Middle frontal gyrus (tissue), 1 donor: ENCODE measurements at regions not wholly inside any gene's neighbourhood (a gene's known extent, or its start where the extent isn't known, plus 50 kb on each side); places are given as distances from the start of the nearest gene placed in this dataset.
"Not testable (repeated sequence)": the region's sequence is repeated elsewhere in the genome, so short reads cannot be mapped to it uniquely, and the experiment has no call there.

Experiments used
- DNase-seq: peaks from one replicate; pipeline ENCODE4 v3.0.0-alpha.2; 2015; ENCODE audit warnings: low spot score; ENCODE audit errors: extremely low spot score

DNA sequence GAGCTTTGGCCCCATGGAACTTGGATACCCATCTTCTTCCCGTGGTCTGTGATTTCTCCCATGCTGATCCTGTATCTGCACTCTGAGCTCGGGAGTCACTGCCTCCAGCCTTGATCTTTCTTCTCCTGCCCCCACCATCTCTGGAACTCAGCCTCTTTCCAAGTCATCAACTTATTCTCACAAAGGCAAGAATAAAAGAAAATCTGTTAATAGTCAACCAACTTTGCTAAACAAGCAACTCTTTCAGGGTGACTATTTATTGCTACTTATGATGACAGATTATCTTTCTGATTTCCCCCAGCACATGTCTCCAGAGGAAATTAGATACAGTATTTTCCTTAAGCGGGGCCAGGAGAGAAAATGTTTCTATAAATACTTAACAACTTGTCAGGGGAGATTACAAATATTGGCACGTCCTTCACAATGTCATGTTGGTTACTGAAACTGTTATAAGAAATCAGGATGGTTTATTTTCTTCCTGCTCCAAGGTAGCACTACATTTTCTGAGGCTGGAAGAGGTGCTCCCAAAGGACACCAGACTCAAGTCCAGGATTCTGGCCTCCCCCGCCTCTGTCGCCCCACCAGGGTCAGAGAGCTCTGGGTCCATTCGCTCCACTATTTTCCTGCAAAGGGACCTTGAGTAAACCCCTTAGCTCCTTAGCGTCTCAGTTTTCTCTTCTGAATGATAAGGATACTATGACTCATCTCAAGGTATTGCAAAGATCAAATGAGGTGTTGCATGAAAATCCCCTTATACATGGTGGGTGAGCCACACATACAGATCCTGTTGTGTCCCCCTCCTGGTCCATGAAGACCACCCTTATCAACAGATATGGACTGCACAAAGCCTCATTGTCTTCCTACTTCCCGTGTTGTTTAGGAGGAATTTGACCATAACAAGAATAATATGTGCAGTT is 205.2 kb upstream of the WSCD1 start:
- no peak for DNase-seq

GRCh38 chr17:5866978-5867377 is 203.2 kb upstream of the WSCD1 start:
- DNase-seq: no peak

DNA sequence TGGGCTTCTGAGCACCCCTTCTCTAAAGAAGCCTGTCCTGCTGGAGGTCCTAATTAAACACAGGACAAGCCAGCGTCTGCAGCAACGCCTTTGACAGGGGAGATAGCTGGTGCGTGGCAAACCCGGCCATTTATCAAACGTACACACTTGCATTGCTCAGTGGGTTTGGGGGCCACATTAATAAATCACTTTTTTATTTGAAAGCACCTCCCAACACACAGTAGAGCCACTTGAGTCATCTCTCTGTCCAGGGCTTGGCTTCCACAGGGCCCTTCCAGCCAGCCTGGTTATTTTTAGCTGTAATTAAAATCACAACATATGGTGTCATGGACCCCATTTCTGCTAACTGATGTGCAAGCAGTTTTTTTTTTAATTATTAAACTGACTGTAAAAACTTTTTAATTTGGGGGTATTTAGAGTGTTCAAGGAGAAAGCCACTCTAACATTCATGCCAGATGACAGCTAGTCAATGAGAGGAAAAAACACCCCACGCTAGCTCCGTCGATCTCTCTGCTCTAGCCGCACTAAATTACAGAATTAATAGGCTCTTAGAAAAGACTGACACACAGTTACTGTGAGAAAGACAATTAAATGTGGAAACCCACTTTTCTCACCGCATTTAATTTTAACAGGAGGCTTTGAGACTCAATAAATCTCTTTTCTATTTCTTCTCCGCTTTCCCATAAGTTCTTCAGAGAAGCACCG is 201.0 kb upstream of the WSCD1 start:
- no peak for DNase-seq

DNA sequence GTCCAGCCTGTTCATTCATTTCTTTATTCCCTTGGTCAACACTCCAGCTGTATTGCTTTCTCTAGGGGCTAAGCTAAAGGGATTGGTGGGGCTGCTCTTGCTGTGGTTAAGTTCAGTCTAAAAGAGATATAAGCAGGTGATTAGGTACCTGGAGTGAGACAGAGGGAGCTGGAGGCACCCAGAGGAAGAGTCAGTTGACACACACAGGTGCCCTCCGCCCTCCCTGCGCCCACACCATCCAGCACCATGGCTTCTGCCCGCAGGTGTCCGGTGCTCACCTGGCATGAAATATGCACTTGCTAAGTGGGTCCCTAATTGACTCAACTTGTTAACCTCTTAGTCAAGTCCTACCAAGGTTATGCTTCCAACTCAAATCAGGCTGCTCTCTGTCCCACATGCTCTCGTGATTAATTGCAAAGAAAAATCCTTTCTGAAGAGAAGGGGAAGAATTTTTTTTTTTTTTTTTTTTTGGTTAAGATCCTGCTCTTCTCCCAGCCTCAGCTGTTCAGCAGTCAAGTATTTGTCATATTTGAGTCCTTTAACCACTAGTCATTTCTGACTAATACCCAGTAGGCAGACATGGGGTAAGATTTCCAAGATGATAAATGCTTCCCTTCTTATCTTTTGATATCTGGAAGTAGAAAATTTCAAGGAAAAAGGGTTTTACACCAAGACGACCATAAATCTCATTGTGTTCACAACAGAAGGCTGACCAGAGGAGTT is 199.8 kb upstream of the WSCD1 start:
- DNase-seq: no peak

GRCh38 chr17:5871666-5872065 is 198.5 kb upstream of the WSCD1 start:
- DNase-seq: no peak

DNA sequence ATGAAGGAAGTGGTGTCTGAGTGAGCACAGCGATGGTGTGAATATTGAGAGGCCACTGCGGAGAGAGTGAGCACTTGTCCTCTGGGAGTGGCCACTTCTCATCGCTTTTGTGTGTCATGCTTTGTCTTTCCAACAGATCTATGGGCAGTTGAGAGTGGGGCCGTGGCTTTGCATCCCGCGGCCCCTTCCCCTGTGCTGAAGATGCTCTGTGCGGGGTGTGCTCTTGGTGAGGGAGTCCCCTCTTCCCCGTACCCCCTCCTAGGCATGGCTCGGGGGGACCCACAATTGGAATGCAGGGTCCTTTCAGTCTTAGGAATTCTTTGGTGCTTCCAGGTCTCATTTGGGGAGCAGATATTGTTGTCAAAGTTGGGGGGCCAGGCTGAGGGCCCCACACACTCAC is 197.3 kb upstream of the WSCD1 start:
- DNase-seq: no peak

DNA sequence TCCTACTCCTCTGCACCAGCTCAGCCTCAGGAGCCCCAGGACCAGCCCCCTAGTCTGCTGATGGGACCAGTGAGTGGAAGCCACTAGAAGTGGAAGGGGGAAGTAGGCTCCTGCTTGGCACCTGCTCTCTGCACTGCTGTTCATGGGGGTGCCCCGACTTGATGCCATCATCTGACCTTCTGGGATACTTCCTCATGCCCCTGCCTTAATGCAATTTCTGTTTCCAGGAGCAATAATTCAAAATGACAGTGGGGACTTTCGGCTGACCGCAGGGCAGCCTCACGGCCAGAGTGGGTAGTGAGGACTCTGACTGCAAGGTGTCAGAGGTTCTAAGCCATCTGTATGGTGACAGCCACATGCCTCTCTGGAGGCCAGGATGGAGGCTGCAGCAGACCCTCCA is 196.4 kb upstream of the WSCD1 start:
- no peak for DNase-seq

DNA sequence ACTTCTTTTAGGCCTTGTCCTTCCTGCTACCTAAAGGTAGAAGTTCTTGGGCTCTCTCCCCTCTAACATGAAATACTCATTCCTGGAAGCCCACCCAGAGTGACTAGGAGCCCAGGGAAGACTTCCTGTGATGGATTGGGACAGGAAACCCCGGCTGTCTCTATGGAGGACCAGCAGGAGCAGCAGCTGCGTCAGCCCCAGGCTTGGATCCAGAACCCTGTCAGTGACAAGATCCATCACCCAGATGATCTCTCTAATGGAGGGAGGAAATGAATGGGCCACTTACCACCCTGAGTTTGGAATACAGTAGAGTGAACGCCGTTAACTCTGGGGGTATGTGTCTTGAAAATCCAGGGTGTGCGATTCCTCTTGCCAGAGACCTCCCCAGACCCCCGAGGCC is 195.7 kb upstream of the WSCD1 start:
- DNase-seq: no peak

GRCh38 chr17:5877366-5877765 is 192.8 kb upstream of the WSCD1 start:
- DNase-seq: no peak

DNA sequence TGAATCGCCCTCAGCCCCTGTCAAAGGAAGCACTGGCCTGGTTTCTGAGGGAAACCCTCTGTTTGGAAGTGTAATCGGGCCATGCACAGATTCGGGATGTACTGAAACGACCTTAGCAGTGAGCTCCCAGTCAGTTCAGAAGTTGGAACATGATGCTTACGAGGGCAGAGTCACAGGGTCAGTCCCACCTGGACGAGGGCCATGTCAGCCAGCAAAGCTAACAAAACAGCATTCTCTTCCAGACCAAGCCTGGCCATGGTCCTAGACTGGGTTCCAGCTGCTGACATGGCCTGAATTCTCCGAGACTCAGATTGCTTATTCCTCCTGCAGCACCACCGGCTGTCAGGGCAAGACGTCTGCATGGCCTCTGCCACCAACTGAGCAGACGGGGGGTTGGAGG is 192.2 kb upstream of the WSCD1 start:
- DNase-seq: peak; percentile 37

DNA sequence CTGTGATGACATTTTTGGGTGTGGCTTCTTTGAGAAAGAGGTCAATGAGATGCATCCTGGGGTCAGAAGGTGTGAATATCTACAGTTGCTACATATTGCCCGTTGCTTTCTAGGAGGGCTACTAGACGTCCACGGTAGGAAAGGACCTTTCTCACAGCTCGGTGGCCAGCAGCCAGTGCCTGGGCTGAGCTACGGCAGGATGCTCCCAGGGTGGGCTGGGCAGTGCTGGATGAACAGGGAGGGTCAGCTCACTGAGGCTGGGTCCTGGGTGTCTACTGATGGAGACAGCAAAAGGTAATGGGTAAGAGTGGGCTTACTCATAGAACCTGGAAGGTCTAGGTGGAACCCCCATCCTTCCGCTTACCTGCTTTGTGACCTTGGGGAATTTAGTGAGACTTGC is 188.3 kb upstream of the WSCD1 start:
- DNase-seq: no peak

DNA sequence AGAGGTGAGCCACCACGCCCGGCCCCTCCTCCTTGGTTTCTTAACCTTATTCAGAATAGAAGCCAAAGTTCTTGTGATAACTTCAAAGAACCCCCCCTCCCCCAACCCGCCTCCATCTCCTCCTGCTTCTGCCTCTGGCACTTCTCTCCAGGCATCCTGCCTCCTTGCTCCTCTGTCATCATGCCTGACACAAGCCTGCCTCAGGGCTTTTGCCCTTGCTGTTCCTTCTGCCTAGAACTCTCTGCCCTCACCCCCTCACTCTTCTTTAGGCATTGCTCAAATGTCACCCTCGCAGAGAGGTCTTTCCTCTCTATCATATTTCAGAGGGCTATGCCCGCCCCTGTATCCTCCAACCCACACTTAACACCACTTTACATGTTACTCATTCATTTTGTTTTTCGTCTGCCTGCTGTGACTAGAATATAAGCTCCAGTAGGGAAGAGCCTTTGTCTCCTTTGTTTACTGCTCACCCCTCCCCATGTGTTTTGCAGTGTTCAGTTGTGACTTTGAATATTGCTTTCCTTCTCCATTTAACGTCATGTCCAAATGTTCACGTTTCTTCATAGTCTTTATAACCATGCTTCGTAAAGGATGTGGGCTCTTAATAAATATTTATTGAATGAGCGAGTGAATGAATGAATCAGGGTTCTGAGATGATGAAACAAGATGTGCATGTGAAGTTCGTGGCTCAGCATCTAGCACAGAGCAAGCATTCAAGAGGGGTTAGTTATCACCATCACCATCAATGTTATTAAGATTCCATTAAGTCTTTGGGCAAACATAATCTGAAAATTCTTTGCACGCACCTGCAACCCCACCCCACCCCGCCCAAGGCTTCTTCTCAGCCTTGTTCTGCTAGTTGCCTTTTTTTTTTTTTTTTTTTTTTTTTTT is 186.2 kb upstream of the WSCD1 start:
- no peak for DNase-seq

- DNase-seq: no peak
Measured at GRCh38 chr17:5885336-5885735, 184.8 kb upstream of the WSCD1 start.

DNA sequence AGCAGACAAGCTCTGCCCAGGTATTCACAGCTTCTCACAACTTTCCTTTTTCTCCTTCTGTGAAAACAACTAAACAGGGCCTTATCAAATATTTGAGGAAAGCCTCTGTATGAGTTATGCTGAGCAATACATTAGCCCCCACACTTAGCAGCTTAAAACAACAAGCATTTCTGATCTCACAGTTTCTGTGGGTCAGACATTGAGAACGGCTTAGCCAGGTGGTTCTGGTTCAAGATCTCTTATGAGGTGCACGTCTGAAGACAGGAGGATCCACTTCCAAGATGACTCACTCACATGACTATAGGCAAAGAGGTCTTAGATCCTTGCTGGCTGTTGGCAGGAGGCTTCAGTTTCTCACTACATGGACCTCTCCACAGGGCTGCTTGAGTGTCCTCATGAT is 181.4 kb upstream of the WSCD1 start:
- DNase-seq: no peak

DNA sequence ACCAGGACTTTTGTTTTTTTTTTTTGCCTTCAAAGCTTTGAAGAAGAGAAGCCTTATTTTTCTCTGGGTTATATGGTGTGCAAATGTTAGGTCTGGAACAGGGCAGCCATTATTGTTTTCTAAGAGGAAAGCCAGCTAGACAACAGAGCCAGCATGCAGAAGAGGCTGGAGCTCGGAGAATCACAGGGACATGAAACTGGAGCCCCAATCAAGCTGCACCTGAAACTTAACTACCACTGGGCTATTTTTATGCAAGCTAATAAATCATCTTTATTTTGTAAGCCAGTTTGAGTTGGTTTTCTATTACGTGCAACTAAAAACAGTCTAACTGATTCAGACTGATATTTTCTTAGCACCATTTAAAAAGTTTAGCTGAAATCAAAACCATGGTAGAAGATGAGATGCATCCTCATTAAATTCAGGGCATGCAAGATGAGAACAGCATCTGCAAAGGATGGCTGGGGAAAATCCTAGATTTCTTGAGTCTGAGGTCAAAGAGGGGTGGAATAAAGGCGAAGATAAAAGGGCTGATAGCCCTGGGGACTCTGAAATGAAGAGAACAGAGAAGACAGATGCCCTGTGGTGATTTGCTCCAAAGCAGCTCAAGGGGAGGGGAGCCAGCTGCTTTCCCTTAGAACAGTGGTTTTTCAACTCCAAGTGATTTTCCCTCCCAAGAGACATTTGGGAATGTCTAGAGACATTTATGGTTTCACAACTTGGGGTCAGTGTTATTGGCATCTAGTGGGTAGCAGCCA is 177.1 kb upstream of the WSCD1 start:
- peak; percentile 3 for DNase-seq

DNA sequence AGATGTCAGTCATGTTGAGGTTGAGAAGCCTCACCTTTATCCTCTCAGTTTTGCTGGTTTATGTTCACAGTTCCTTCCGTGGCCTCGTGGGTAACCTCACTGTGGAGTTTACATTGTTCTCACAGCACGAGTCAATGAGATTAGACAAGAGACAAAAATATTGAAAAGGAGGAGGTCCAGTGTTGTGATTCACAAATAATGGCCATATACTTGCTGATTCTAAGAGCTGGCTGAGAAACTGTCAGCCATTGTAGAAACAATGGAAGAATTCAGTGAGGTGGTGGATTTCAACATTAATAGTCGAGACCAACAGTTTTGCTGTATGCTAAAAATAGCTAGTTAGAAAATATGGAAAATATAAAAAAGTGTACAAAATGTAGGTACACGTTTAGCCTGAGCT is 176.4 kb upstream of the WSCD1 start:
- DNase-seq: no peak

GRCh38 chr17:5895276-5895675 is 174.9 kb upstream of the WSCD1 start:
- no peak for DNase-seq

- no peak for DNase-seq
Measured at GRCh38 chr17:5896215-5896614, 174.0 kb upstream of the WSCD1 start.

GRCh38 chr17:5897275-5897911 is 172.8 kb upstream of the WSCD1 start:
- DNase-seq: no peak

DNA sequence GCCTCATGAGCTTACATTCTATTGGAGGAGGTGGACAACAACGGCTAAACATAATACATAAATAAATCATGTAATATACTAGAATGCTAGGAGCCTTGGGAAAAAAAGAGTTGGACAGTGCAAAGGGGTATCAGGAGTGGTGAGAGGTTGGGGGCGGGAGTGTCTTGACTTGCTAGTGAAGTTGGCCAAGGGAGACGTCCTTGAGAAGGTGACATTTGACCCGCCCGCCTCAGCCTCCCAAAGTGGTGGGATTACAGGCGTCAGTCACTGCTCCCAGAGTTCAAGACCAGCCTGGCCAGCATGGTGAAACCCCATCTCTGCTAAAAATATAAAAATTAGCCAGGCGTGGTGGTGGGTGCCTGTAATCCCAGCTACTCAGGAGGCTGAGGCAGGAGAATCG is 172.2 kb upstream of the WSCD1 start:
- DNase-seq: not testable (repeated sequence)
